ENCODE measurements at regions not wholly inside any gene's neighbourhood (a gene's known extent, or its start where the extent isn't known, plus 50 kb on each side); places are given as distances from the start of the nearest gene placed in this dataset.

- no peak for TF ChIP-seq CTCF (IDR thresholded peaks at IDR 0.05; ENCODE audit: insufficient read depth, low read depth, low read length, missing control alignments)
- H3K4me3 ChIP-seq (ENCODE audit: low read depth, low read length), result no peak overlapping the region
- no peak for DNase-seq (ENCODE audit: low read depth)
Observed at GRCh38 chr4:132125131-132125530, 1024.0 kb upstream of the PCDH10 start.

GRCh38 chr4:132132433-132132832 is 1016.7 kb upstream of the PCDH10 start:
- no peak for TF ChIP-seq CTCF (IDR thresholded peaks at IDR 0.05; ENCODE audit: insufficient read depth, low read depth, low read length, missing control alignments)
- no peak for DNase-seq (ENCODE audit: low read depth)
- no peak overlapping the region for H3K4me3 ChIP-seq (ENCODE audit: low read depth, low read length)

- no peak for TF ChIP-seq CTCF (IDR thresholded peaks at IDR 0.05; ENCODE audit: insufficient read depth, low read depth, low read length, missing control alignments)
- no peak overlapping the region for H3K4me3 ChIP-seq (ENCODE audit: low read depth, low read length)
- DNase-seq (ENCODE audit: low read depth), result peak; percentile 0
Observed at GRCh38 chr4:132169660-132170059, 979.4 kb upstream of the PCDH10 start.

- TF ChIP-seq CTCF (IDR thresholded peaks at IDR 0.05; ENCODE audit: insufficient read depth, low read depth, low read length, missing control alignments), result no peak
- no peak overlapping the region for H3K4me3 ChIP-seq (ENCODE audit: low read depth, low read length)
- no peak for DNase-seq (ENCODE audit: low read depth)
Observed at GRCh38 chr4:132180020-132180427, 969.1 kb upstream of the PCDH10 start.

GRCh38 chr4:132195176-132195575 is 953.9 kb upstream of the PCDH10 start:
- no peak overlapping the region for H3K4me3 ChIP-seq (ENCODE audit: low read depth, low read length)
- no peak for DNase-seq (ENCODE audit: low read depth)
- TF ChIP-seq CTCF (IDR thresholded peaks at IDR 0.05; ENCODE audit: insufficient read depth, low read depth, low read length, missing control alignments), result no peak

GRCh38 chr4:132203618-132204017 is 945.5 kb upstream of the PCDH10 start:
- H3K4me3 ChIP-seq (ENCODE audit: low read depth, low read length), result no peak overlapping the region
- no peak for TF ChIP-seq CTCF (IDR thresholded peaks at IDR 0.05; ENCODE audit: insufficient read depth, low read depth, low read length, missing control alignments)
- no peak for DNase-seq (ENCODE audit: low read depth)

GRCh38 chr4:132214519-132214918 is 934.6 kb upstream of the PCDH10 start:
- TF ChIP-seq CTCF (IDR thresholded peaks at IDR 0.05; ENCODE audit: insufficient read depth, low read depth, low read length, missing control alignments), result no peak
- DNase-seq (ENCODE audit: low read depth), result no peak
- H3K4me3 ChIP-seq (ENCODE audit: low read depth, low read length), result no peak overlapping the region

Data from GM12865 (cell line).